NT2/D1 (cell line): ENCODE measurements at regions not wholly inside any gene's neighbourhood (a gene's known extent, or its start where the extent isn't known, plus 50 kb on each side); places are given as distances from the start of the nearest gene placed in this dataset.

Experiments used
- SUZ12 ChIP-seq: IDR thresholded peaks from 2 replicates; pipeline ENCODE4 v1.6.1; 2011; ENCODE audit not compliant: insufficient read length, insufficient read depth; ENCODE audit errors: extremely low read depth
- YY1 ChIP-seq: IDR thresholded peaks from 2 replicates; pipeline ENCODE4 v1.6.1; 2011; ENCODE audit not compliant: insufficient read length, insufficient read depth
- ZNF274 ChIP-seq: IDR thresholded peaks from 2 replicates; pipeline ENCODE4 v1.6.1; 2011; ENCODE audit warnings: mild to moderate bottlenecking, low read depth, low read length

- TF ChIP-seq SUZ12, result no peak
- TF ChIP-seq ZNF274, result no peak
- no peak for TF ChIP-seq YY1
Observed at GRCh38 chr1:173304529-173305227, 97.5 kb upstream of the TNFSF4 start.
